SK-N-SH (cell line): ENCODE measurements at regions not wholly inside any gene's neighbourhood (a gene's known extent, or its start where the extent isn't known, plus 50 kb on each side); places are given as distances from the start of the nearest gene placed in this dataset.

Experiments
- CTCF ChIP-seq: fragments of 200-600 bp; sonication (generic); IDR thresholded peaks from 2 replicates; pipeline ENCODE4 v1.6.1; 2017; ENCODE audit warnings: antibody characterized with exemption, mild to moderate bottlenecking, moderate library complexity
- EZH2phosphoT487 ChIP-seq: fragments of 200-600 bp; sonication (generic); IDR thresholded peaks from 2 replicates; pipeline ENCODE4 v1.6.1; 2017; ENCODE audit warnings: low read depth, mixed run types, mild to moderate bottlenecking, antibody characterized with exemption, moderate library complexity, borderline replicate concordance
- RAD21 ChIP-seq: IDR thresholded peaks from 2 replicates; pipeline ENCODE4 v1.6.1; 2012; ENCODE audit warnings: mild to moderate bottlenecking, low read length
- TCF12 ChIP-seq: IDR thresholded peaks from 2 replicates; pipeline ENCODE4 v1.4.0; 2012

DNA sequence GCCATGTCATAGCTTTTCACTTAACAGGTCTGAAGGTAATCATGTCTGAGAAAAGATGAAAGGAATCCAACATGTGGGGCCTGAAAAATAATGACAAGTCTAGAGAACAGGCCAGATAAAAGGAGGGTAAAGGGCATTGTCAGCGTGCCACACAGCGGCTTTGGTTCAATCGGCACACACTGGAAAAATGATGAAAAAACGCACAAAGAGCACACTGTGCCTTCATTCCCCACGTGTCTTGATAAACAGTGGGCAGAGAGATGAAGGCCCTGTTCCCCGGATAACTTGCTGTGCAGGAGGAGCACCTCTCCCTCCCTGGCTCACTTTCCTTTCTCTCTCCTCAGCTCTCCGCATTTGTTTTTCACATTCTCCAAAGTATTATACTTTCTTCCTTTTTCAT lies 766.3 kb downstream of the TDRD15 start:
- no peak for TF ChIP-seq TCF12
- no peak for TF ChIP-seq CTCF
- no peak for TF ChIP-seq EZH2phosphoT487
- no peak for TF ChIP-seq RAD21
